ENCODE measurements at regions not wholly inside any gene's neighbourhood (a gene's known extent, or its start where the extent isn't known, plus 50 kb on each side); places are given as distances from the start of the nearest gene placed in this dataset.

GRCh38 chr10:29124864-29125263 is 164.0 kb upstream of the LYZL1 start:
- DNase-seq, result no peak

DNA sequence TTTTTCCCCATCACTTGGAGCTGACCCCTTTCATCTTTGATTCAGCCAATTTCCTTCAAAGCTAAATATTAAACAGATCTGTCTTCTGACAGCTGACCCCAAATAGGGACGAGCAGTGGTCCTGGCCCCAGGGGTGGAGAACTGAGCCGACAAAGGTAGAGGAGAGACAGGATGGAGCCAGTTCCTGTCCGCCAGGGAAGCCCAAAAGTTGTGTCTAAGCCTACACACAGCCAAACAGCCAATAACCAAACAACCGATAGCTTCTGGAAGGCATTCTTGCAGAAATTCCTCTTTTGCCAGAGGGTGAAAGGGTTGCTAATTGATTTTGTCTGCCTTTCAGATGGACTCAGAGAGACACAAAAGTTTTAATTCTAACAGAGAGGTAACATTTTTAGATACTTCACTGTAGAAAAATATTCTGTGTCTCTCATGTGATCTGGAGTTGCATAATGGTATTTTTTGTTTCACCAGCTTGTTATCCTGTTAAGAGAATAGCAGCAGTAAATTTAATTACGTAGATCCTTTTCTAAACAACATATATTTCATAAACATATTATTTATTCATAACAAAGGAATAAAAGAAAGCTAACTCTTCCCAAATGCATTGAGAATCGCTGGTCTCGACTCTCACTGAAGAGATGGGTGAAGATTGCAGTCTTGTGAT is 161.7 kb upstream of the LYZL1 start:
- no peak for DNase-seq

DNA sequence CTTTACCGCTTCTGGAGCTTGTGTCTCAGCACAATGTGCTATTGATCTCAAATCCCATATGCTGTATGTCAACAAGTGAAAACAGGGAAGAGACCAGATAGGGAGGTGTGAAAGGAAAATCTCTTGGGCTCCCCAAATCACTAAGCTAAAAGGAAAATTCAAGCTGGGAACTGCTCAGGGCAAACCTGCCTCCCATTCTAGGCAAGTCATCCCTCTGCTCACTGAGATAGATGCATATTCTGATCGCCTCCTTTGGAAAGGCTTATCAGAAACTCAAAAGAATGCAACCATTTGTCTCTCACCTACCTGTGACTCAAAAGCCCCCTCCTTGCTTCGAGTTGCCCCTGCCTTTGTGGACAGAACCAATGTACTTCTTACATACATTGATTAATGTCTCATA is 161.1 kb upstream of the LYZL1 start:
- no peak for DNase-seq

- no peak for DNase-seq
Measured at GRCh38 chr10:29130190-29130673, 158.6 kb upstream of the LYZL1 start.

GRCh38 chr10:29131952-29132547 is 156.8 kb upstream of the LYZL1 start:
- no peak for DNase-seq

DNA sequence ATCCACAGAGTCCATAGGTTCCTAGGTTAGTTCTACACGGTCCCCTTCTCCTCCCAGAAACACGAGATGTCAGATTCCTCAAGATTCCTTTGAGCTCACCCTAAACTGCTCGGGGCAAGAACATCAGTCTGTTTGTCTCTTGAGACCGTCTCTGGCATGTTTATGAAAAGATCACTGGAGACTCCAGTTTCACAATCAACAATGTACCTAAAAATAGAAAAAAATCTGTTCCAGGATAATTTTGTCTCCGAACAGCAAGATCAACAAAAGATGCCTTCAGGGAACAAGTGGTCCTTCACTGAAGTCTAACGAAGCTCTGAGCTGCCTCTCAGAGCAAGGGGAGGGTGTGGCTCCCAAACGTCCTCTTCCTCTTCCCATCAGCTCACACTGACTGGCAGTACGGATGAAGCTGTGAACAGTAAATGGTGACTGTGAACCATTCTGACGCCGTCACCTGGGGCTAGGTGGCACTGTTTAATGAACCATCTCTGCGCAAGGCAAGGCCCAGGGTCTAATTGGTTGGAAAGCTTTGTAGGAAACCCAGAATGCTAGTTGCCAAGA is 156.2 kb upstream of the LYZL1 start:
- no peak for DNase-seq

GRCh38 chr10:29135337-29135736 is 153.5 kb upstream of the LYZL1 start:
- no peak for DNase-seq

- no peak for DNase-seq
Measured at GRCh38 chr10:29136411-29136810, 152.5 kb upstream of the LYZL1 start.

DNA sequence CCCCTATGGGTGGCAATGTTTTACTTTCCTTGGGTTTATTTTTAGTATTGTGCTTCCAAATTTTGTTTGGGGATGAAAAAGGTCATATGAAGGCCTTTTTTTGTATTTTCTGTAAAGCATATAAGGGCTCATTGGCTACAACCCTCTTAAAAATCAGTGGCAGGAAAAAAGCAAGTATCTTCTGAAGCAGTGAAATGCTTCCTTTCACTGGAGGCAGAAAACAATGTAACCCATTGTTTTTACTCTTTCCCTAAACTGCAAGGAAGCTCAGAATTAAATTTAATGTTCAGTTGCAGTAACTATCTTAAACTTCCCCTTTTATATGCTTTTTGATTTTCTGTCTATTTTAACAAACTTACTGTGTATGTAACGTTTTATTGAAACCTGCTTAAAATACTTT is 148.7 kb upstream of the LYZL1 start:
- no peak for DNase-seq

GRCh38 chr10:29140991-29141390 is 147.9 kb upstream of the LYZL1 start:
- no peak for DNase-seq

- DNase-seq, result no peak
Measured at GRCh38 chr10:29141761-29142160, 147.1 kb upstream of the LYZL1 start.

DNA sequence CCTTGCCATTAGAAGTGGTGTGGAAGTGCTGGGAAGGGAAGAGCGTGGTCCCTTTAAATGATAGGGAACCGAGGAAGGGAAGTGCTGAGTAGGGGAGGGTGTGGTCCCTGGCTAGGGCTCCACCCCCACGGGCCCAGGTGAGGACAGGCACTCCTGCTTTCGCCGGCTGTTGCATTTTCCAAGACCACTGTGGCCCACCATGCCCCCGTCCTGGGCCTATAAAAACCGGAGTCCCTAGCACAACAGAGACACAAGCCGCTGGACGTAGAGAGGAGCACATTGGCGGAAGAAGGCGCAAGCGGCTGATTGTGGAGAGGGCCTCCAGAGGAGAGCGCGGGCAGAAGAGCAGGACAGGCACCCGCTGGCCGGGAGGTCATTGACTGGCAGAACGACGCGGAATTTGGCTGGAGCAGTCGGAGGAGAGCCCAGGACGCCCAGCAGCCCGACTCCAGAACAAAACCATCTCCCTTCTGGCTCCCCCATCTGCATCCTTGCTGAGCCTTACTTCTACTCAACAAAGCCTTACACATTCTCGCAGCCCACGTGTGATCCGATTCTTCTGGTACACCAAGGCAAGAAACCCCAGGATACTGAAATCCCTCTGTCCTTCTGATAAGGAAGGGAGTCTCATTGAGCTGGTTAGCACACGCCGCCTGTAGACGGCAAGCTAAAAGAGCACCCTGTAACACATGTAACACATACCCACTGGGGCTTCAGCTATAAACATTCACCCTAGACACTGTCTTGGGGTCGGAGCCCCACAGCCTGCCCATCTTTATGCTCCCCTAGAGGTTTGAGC is 146.2 kb upstream of the LYZL1 start:
- DNase-seq, result no peak

DNA sequence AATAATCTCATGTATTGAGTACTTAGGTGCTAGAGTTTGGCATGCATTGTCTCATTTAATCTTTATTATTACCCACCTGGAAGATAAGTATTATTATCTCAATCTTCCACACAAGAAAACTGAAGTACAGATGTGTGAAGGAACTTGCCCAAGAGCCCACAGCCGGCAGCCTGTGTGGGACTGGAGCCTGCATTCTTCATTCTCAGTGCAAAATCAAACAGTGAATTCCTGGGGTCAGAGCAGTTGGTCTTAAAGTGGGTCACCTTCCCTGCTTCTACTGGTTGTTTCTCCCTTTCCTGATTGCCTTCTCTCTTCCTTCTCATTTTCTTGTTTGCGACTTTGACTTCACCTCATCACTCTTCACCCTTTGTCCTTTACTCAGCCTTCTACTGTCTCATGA is 144.7 kb upstream of the LYZL1 start:
- no peak for DNase-seq

GRCh38 chr10:29146311-29147100 is 142.4 kb upstream of the LYZL1 start:
- no peak for DNase-seq

DNA sequence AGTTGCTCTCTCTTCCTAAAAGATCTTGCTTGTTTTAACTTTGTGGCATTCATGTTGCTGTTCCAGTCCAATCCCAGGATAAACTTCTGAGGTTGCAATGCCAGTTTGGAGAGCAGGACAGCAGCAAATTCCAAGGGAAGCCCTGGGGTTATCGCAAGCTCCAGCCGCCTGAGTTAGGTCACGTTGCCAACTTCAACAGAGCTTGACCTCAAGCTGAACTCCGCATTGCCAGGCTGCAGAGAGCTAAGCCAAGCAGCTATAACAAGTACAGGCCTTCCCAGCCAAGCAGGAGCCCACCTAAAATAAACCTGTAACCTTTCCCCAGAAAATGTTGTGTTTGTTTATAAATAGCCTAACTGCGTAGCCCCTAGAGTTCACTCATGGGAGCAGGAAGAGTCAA is 138.9 kb upstream of the LYZL1 start:
- no peak for DNase-seq

DNA sequence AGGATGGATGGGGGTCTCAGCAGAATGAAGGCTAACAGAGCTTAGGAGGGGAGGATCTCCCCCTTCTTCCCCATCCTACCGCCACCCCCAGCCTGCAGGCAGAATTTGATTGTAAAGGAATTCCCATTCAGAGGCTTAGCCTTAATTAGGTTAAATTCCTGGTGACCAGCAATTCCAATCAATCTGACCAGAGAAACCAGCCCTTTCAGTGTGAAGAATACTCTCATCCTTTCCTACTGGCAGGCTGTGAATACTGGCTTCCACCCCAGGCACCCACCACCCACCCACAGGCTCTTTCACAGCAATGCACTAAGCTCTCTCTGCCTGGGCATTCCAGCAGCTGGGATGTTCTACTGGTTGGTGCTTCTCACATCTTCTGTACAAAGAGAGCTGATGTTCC is 137.9 kb upstream of the LYZL1 start:
- DNase-seq, result no peak

- DNase-seq, result no peak
Measured at GRCh38 chr10:29157321-29157720, 131.5 kb upstream of the LYZL1 start.

GRCh38 chr10:29158066-29158465 is 130.8 kb upstream of the LYZL1 start:
- no peak for DNase-seq

DNA sequence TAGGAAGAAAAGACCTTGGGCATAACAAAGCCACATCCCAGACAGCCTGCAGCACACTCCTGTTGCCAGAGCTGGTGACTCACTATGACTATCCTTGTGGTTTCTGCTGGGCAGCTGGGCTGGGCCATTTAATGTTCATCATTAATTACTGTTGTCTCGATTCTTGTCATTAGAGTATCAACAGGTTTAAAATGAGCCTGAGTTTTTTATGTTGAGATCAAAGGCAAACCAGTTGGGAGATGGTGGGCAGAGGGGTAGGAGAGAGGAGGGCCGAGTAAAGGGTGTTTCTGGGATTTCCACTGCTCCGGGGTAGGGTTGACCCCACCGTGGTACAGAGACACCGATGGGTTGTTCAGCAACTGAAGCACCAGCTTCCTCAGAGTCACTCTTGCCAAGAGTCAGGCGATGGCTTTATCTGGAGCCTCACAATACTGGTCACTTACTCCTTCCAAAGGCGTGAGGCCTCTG is 128.7 kb upstream of the LYZL1 start:
- DNase-seq, result no peak

GRCh38 chr10:29163746-29164145 is 125.1 kb upstream of the LYZL1 start:
- DNase-seq, result no peak

- DNase-seq, result no peak
Measured at GRCh38 chr10:29166713-29167112, 122.2 kb upstream of the LYZL1 start.

GRCh38 chr10:29169021-29169420 is 119.8 kb upstream of the LYZL1 start:
- DNase-seq, result no peak

Data from skin of body (tissue), 1 donor.